GM18907 (cell line): ENCODE measurements at regions not wholly inside any gene's neighbourhood (a gene's known extent, or its start where the extent isn't known, plus 50 kb on each side); places are given as distances from the start of the nearest gene placed in this dataset.
A peak's percentile ranks its signal among the peaks of the same experiment; 100 is the strongest.

ENCODE experiments used
- ATAC-seq: cut with Tn5 transposase; IDR thresholded peaks from one replicate; pipeline ENCODE4 v1.9.1; 2021; ENCODE audit warnings: mild to moderate bottlenecking, moderate library complexity; ENCODE audit not compliant: unreplicated experiment

DNA sequence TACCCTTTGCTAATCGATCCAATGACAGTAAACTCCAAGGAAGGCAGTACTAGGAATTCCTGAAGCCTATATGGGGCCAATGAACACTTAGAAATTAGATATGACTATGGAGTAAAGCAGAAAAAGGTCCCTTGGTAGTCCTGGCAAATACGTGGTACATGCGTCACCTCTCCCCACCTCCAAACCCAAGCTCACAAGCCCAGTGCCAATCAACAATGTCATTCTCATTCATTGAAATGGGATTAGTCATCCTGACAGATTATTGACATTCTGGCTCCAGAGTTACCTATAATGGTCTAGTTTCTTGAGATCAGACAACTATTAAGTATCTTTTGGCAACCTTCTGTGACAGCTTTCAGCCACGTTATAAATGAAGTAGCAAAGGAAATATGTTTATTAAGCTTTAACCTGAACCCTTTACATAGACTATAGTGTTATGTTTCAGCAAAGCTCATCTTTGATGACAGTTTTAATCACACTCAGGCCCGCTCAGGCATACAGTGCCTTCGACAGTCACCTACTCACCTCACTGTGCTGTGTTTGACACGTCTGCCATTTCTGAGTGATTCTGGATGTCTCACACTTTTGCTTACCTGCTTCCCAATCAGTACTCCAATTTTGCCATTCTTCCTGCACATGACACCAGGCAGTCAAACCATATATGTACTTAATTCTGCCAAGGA is 69.6 kb upstream of the ADO start:
- ATAC-seq, result no peak

DNA sequence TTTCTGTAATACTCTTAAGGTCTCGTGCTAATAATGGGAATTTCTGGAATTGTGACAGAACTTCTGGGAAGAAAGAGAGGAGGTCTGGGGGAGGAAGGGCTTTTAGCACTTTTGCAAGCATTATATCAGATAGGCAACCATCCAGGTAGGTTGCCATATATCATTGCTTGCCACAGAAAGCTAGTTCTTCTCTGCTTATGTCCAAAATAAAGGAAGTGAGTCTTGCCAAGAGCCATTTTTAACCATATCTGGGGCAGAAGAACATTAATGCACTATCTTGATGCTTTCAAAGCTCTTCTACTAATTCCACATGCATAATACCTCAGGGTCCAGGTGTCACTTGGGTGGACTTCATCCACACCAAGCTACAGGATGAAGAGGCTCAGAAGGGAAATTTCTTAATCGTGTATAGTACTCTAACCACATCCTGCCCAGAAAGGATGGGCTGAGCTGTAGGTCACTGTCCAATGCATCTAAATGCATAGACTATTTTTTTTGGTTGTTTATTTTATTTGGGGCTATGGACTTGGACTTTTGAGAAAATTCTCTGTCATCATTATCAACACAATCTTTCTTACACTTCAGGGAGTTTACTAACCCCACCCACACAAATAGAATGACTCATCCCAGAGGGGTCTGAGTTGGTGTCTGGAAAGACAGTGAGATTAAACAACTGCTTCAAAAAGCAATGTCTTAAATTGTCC is 68.9 kb upstream of the ADO start:
- ATAC-seq, result peak; percentile 73

DNA sequence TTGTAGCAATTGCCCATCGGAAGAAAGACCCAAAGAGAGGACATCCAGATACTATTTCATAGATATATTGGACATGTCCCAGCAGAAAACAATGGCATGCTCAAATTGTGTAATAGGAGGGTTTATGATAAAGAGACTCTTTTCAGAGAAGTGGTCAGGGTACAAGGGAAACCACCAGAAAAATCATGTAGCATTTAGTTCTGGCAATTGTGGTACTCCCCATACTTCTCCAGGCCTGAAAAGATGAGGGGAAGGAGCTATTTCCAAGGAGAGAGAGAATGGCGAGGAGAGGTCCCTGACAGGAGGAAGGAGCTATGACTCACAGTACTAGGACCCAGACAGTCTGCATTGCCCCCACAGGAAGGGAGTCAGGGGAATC is 68.4 kb upstream of the ADO start:
- no peak for ATAC-seq

DNA sequence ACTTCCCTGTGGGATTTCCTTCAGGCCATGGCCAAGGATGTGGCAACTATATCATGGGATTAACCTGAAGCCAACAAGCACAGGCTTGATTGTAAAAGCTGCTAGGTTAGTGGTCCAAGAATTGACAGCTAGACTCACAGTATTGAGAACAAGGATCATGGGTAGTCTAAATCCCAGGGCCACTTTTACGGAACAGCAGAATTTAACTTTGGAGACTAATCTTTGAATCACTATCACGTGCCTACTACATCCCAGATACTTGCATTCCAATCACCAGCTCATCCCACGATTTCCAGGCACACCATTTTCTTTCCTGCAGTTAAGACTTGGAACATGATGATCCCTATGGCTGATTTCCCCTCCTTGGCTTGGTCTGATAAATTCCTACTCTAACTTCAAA is 65.6 kb upstream of the ADO start:
- ATAC-seq, result no peak

DNA sequence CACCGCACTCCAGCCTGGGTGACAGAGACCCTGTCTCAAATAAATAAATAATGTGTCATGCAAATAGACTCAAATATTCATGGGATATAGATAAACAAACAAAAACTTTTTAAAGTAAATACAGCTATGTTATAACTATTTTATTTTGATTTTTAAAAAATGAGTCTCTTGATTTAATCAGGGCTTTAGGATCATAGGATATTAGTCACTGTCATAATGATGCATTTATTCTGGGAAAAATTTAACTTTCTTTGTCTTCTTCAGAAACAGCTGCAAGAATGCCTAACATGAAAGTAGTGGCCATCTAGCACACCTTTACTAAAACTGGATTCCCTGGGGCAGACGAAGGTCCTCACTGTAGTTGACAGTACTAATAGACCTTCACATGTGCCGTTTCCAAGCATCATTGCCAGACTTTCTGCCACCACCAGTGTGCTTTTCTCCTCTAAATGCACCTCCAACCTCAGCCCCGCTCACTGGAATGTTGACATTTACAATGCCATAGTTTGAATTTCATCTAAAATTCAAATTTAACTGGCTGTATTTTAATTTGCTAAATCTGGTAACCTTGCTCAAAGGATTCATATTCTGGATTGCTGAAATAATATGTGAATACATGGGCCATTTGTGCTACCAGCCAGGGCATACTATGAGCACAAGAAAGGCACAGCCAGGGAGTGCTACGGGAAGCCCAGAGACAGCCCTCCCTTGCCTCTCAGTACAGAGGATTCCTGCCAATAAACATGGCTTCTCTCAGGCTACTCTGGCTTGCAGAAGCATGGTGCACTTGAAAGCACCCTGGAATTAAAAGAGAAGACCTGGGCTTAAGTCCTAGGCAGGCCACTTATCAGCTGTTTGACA is 63.4 kb upstream of the ADO start:
- ATAC-seq, result no peak

DNA sequence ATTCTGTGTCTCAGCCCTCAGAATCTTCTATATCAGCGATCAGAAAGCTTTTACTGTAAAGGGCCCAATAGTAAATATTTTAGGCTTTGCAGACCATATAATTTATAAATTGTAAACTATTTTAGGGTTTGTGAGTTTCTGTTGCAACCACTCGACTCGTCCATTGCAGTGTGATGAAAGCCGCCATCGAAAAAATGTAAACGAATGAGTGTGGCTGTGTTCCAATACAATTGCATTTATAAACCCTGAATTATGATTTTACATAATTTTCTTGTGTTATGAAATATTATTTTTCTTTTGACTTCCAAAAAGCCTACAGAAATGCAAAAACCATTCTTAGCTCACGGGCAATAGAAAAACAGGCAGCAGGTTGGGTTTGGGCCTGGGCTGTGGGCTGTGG is 62.5 kb upstream of the ADO start:
- ATAC-seq, result no peak

DNA sequence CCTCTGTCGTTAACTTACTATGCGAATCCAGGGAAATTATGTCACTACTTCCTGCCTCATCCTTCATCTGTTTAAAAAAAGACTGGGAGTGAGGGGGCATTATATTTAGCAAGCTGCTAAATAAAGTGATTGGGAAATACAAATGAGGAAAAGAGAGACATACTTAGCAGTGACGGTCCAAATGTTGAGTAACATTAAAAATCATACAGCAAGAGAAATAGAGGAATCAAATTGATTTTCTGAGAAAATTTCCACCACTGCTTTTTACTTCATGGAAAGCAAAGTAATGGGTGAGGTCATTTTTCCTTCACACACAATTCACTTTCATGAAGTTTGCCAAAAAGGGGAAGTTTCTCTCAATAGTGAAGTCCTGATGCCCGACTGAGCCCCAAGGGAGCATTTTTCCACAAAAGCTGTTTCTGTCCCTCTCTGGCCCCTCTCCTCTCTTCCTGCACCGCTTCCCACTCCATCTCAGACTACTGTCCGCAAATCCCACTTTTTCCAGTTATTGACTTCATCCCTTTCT is 61.9 kb upstream of the ADO start:
- no peak for ATAC-seq

DNA sequence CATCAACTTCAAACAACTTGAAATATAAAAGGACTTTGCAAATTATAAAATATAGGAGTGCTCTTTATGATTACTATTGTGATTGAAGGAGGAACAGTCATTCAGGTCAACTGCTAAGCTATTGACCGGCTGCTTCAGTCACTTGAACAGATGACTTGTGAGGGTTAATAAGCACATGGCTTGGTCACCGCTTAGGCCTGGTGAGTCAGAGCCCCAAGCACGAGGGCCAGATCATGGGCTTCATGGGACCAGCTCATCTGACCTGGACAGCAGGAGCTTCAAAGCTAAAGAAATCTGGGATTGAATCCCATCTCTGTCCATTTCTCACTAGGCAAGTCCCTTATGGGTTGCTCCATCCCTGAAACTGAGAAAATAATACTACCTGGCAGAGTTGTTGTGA is 60.4 kb upstream of the ADO start:
- ATAC-seq, result no peak

DNA sequence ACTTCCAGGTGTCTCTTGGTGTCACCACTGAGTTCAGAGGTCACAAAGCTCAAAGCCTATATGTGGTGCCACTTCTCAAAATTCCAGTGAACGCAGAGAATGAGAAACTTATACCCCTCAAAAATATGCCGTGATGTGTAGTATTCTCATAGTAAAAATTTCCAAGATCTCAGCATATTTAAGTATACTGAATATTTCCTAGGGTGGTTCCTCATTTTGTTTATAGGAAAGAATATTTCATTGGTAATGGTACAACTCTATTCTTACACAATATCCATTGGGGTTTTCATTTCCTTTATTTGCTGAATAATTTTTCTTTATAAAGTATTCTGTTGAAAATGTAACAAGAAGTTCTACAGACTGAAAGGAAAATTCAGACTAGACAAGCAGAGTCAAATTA is 58.9 kb upstream of the ADO start:
- ATAC-seq, result no peak

DNA sequence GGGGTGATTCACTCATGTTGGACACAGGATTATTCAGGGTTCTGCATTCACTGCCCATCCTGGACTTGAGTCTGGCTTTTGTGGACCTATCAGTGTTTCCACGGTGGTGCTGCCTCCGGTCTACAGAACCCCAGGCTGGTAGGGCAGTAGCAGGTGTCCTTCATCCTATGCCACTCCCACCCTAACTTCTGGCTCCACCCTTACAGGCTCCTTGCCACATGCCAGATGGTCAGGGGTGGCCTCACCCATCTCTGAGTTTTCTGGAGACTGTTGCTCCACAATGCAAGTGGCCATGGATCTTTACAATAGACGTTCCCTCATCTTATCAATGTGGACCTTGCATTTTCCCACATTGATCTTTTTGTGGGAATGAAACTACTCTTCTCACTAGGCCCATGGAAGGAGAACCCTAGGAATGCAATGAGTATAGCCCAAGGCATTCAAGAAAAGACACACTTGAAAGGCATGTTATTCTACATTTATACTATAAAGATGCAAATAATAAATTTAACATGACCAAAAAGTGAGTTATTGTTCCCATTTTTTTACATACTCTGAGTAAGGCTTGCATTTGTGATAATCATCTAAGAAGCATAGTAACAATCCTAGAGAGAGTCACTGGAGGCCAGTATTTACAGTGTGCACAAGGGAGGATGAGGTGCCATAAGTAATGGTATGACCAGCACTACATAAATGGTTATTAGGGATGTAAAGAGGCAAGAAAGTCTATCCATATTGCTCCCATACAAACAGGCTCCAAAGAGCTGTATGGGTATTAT is 57.4 kb upstream of the ADO start:
- no peak for ATAC-seq

DNA sequence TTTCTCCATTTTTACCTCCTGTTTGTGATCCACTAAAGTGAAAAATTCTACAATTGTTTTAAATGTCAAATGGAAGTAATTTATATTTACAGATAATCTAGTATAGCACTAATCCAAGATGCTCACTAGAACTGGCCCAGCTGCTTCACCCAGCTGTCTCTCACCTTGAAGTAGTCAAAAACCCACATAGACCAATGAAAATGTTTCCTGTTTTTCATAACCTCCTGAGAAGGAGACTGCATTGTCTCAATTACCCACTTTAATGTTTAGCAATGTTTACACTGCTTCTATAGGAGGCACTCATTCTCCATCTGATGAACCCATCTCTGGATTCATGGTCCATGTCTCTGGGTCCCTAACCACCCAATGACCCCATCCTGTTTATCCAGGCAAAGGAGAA is 56.1 kb upstream of the ADO start:
- ATAC-seq, result no peak

DNA sequence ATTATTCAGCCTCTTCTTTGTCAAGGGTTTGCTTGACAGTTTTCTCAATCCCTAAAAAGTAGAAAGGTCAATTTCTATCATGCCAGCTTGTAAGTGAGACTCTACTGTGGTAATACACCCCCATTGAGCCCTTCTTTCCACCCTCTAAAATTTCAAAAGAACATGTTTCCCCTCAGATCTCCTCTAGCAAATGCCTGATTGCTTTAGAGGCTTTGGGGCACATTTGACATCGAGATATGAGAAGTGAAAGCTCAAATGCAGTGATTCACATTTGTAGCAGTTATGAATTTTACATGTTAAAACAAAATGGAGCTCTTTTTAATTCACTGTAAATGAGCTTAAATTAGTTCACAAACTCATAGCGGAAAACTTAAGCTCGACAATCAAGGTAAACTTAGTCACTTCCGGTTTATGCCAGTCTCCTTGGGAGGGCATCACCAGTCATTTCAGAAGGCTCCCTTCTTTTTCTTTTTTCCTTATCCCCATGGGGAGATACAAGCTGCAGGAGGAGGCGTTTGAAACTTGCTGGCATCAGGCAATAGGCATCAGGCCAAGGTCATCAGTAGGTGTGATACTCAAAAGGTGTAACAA is 55.3 kb upstream of the ADO start:
- ATAC-seq, result no peak
